ENCODE measurements at regions not wholly inside any gene's neighbourhood (a gene's known extent, or its start where the extent isn't known, plus 50 kb on each side); places are given as distances from the start of the nearest gene placed in this dataset.

DNA sequence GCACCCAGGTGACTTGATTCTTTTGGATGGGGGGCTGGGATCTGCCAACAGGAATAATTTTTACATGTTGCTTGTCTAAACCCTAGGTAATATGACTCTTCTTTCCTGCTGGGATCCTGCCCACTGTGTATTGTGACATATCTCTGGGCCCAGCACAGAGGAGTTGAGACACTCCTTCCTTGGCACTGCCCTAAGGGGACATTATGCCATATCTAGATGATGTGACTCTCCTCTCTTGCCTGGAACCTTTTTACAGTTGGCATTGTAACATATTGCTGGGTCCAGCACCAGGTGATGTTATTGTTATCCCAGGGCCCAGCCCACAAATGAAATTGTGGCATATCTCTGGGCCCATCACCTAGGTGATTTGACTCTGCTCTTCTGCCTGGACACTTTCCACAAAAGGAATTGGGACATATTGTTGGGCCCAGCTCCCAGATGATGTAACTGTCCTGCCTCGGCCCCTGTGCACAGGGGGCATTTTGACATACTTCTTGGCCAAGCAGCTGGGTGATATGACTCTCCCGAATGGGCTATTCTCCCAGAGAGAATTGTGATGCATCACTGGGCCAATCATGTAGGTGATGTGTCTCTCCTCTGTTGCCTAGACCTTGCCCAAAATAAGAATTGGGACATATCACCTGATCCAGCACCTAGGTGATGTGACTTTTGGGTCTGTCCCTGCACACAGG, 1837.7 kb downstream of the TP53TG3F start:
- no peak for DNase-seq

DNA sequence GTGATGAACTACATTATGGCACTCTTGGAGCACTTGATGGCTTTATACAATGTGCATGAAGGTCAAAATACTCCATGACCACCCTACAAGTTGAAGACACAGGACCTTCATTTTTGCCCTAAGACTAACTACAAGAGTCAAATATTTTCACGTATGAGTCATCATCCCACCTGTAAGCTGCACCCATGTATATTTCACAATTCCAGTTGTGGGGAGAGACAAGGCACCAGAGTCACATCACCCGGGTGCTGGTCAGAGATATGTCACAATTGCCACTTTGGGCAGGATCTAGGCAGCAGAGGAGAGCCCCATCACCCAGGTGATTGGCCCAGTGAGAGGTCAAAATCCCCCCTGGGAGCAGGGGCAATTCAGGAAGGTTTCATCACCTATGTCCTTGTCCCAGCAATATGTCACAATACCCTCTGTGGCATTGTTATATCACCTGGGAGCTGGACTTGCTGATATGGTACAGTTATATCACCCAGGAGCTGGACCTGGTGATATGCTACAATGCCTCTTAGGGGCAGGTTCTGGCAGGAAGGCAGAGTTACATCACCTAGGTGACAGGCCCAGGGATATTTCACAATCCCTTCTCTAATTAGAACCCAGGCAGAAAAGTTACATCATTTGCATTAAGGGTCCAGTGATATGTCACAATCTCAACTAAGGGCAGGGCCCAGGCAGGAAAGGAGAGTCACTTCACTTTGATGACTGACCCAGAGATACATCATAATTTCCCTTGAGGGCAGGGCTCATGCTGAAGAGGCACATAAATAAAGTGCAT, 1839.2 kb downstream of the TP53TG3F start:
- DNase-seq, result no peak

DNA sequence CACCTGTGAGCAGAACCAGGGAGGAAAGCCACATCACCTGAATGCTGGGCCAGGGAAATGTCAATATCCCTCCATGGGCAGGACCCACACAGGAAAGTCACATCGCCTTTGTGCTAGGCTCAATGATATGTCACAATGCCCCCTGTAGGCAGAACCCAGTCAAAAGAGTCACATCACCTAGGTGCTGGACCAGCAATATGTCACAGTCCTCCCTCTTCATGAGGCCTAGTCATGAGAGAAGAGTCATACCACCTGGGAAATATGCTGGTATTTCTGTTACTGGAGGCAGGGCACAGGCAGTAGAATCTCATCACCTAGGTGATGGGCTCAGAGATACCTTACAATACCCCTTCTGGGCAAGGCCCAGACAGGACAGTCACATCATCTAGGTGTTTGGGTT, 1843.4 kb downstream of the TP53TG3F start:
- DNase-seq, result no peak

DNA sequence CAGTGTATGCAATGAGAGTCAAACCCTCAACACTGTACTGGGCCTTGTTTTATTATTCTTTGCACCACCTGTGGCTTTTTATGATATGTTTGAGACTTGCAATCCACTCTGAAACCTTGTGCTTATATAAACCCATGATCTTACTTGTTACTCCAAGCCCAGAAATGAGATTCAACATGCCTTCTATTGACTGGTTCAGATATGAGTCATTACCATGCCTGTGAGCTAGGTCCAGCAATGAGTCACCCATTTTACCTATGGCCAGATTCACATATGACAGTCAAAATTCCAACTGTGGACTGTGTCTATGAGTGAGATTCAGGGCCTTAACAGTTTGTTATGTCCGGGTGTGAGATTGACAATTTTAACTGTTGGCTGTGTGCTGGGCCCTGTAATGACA, 1846.1 kb downstream of the TP53TG3F start:
- no peak for DNase-seq

DNA sequence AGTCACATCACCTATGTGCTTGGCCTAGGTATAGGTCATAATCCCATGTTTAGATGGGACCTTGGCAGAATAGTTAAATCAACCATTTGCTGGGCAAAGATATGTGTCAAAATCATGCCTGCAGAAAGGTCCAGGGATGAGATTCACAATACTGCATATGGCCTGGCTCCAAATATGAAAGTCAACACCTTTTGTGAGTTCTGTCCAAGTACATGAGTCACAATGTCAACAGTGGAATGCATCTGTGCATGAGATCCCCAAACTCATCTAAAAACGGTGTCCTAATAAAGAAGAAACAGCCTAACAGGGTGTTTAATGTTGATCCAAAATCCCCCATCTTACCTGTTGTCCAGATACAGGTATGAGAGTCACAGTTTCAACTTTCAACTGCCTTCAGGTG, 1847.5 kb downstream of the TP53TG3F start:
- no peak for DNase-seq

DNA sequence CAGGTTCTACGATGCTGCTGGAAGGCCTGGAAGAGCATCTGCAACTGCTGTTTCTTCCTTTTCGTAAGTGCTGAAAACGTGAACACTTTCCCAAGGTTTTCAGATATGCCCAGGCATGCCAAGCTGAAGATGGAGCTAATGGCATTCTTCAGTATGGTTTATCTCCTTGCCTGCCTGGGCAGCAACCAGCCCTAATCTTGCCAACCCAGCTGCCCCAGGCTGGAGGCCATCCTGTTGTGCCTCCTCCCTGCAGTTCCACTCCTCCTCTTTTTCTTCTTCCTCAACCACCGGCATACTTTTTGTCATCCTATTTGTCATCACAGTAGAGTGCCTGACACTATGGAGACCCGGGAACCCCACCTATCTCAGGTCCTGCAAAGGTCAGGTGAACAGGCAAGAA, 1849.3 kb downstream of the TP53TG3F start:
- DNase-seq, result no peak

DNA sequence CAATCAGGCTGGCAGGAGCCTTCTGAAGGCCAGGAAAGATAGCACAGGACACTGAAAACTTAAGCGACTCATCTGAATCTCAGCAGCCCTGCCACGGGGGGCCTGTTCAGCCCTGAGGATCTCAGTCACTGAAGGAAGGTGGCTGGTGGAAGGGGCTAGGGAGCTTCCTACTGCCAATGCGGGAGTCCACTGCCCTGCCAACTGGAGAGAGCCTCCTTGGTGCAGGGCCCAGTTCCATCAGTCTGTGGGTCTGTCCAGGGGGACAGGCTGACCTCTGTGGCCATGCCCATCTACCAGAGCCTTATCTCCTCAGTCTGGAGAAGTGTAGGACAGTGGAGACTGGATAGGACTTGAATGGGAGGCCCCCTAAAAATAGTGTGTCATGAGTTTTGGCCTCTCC, 1851.6 kb downstream of the TP53TG3F start:
- DNase-seq, result no peak

DNA sequence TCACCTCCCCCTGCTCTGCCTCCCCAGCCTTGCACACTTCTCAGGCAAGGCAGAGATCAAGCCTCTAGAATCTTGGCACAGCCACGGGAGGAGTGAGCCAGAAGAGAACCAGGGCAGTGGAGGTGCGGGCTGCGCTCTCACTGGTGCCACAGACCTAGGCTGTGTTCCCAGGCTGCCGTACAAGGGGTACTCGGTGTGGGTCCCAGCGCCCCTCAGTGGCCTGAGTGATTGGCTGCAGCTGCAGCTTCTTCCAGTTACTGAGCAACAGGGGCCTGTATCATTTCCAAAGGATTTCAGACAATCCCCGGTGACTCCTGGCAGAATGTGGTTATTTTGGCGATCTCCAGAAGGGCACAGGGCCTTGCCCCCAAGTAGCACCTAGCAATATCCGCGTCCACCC, 1852.1 kb downstream of the TP53TG3F start:
- DNase-seq, result no peak

DNA sequence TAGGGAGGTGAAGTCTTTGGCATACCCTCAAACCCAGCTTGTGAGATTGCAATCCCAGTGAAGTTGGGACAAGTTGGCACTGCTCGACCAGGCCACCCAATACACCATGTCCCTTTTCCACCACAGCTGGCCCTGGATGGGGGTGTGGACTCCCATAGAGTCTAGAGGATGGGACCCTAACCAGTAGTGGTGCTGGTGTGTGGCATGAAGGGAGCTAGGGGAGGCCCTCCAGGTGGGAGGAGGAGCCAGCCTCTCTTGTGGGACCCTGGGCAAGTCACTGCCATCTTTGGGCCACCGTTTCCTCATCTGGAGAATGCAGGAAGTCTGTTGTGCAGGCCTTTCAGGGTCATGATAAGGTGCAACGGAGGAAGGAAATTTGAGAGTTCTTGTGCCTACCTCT, 1854.9 kb downstream of the TP53TG3F start:
- DNase-seq, result no peak

DNA sequence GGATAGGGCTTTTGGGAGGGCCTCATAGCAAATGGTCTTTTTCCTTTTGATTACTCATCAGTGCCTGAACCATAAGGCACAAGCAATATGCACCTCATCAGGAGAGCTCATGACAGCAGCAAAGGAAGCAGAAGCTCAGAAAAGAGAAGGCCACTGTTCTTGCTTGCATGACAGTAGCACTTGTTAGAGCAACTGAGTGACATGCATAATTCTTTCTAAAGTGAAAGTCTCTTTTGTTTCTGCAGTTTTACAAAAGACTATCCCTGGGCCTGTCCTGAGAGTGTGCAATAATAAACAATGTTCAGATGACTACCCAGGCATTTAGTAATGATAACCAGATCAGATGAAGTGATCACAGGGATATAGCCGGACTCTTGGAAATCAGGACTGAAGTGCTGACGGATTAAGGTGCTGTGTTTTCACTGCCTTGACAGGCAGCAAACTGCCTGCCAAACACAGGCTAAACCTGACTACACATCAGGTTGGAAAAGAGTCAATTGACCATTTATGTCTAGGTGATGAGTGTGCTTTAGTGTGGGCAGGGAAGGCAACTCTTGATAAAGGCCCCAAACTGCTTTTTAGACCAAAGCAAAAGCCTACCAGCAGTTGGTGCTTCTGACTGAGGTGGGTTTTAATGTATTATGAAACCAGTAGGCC, 1860.3 kb downstream of the TP53TG3F start:
- DNase-seq, result no peak

DNA sequence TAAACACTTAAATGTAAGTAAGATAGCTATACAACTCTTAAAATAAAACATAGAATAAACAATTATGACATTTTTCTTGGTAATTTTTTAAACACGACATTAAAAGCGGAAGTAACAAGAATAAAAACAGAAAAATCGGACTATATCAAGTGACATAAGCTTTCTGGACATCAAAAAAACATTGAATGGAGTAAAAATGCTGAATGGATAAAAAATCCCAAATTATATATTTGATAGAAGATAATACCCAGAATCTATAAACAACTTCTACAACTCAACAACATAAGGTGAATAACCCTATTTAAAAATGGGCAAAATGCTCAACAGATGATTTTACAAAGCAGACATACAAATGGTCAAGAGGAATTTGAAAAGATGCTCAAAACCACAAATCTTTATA, 1866.5 kb downstream of the TP53TG3F start:
- DNase-seq, result no peak

DNA sequence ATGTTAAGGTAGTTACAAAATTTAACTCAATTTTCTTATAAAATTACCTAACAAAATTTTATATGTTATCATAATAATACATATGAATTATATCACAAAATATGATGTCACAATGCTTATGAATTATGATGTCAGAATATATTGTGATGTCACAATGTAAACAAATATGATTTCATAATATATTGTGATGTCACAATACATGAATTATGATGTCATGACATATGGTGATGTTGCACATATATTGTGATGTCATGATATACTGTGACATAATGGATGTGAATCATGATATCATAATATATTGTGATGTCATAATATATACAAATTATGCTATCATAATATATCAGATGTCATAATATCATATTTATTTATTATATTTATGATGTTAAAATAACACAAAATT, 1879.9 kb downstream of the TP53TG3F start:
- DNase-seq, result no peak

DNA sequence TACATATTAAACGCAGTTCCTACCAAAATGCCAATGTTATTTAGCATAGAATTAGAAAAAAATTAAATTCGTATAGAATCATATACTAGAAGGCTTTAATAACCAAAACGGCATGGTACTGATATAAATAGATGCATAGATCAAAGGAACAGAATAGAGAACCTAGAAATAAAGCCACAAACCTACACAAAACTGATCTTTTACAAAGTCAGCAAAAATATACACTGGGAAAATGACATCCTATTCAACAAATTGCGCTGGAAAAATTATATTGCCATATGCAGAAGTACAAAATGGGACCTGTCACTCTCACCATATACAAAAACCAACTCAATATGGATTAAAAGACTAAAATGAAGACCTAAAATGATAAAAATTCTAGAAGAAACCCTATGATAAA, 1882.6 kb downstream of the TP53TG3F start:
- no peak for DNase-seq

DNA sequence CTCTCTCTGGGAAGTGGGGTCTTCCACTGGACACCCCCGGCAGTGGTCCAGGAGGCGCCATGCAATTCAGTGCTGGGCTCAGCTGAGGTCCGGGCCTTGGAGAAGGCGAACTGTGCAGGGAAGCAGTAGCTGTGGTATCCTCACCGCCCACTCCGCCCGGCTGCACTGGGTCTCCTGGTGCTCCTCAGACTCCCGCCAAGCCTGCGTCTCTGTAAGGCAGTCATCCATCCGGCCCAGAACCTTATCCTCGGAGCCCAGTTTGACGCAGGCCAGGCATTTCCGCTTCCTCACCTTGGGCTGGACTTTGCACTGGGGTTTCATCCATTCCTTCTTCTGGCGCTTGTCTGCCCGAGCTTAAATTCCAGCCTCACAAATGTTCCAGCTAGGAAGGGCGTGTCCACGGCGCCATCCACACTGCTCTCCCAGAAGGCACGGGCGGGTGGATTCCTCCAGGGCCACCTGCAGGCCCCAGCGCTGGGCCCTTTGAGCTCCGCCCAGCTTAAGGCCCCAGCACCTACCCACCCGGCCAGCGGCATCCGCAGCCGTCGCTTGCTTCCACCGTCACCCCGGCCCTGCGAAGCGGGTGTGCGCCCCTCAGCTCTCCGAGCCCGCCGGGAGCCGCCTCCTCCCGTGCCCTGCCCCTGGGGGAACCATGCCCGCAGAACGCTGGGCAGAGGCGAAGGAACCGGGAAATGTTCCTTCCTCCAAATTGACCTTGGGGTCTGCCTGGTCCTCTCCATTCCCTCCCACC, 1884.8 kb downstream of the TP53TG3F start:
- no peak for DNase-seq

DNA sequence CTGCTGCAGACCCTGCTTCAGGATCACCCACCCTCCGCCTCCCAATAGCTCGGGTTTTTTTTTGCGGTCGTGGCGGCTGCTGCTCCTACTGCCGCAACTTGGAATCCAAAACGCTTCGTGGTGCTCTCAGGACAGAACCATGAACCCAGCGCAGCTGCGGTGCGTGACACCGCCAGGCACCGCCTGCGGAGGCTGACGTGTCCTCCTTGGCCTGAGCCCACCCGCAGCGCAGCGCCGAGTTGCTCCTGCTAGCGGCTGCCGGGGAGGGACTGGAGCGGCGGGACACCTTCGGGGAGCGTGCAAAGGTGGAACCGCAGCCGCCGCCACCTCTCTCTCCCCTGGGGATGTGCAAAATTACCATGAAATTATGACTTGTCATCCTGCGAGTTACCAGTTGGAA, 1893.0 kb downstream of the TP53TG3F start:
- DNase-seq, result no peak

DNA sequence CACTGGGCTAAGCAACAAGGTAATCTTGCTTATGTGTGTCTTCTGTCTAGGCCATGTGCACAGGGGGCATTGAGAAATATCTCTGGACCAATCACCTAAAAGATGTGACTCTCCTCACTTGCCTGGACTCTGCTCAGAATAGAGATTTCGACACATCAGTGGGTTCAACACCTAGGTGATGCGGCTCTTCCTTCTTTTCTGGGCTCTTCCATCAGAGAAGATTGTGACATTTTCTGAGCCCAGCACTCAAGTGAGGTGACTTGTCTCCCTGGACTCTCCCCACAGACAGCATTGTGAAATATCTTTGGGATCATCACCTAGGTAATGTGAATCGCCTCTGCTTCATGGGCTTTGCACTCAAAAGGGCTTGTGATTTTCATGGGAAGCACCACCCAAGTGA, 1904.1 kb downstream of the TP53TG3F start:
- no peak for DNase-seq

DNA sequence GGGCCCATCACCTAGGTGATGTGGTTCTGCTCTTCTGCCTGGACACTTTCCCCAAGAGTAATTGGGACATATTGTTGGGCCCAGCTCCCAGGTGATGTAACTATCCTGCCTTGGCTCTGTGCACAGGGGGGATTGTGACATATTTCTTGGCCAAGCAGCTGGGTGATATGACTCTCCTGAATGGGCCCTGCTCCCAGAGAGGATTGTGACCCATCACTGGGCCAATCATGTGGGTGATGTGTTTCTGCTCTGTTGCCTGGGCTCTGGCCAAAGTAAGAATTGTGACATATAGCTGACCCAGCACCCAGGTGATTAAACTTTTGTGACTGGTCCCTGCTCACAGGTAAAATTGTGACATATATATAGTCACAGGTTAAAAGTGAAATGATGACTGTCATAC, 1904.9 kb downstream of the TP53TG3F start:
- DNase-seq, result no peak

DNA sequence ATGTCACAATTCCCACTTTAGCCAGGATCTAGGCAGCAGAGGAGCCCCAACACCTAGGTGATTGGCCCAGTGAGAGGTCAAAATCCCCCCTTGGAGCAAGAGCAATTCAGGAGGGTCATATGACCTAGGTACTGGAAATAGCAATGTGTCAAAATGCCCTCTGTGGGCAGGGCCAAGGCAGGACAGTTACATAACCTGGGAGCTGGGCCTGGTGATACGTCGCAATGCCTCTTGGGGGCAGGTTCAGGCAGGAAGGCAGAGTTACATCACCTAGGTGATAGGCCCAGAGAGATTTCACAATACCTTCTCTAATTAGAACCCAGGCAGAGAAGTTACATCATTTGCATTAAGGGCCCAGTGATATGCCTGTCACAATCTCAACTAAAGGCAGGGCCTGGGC, 1906.3 kb downstream of the TP53TG3F start:
- no peak for DNase-seq

DNA sequence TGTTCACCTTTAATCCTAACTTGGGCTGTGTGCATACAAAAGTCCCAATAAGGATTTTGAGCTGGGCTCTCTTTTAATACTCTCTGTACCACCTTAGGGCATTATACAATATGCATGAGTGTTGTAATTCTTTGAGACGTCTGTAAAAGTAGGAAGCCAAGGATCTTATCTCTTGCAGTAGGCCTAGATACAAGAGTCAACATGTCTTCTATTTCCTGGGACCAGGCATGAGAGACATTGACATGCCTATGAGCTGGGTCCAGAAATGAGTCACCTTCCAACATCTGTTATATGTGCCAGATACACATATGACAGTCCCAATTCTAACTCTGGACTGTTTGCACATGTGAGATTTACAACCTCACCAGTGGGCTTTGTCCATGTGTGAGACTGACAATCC, 1911.2 kb downstream of the TP53TG3F start:
- no peak for DNase-seq

DNA sequence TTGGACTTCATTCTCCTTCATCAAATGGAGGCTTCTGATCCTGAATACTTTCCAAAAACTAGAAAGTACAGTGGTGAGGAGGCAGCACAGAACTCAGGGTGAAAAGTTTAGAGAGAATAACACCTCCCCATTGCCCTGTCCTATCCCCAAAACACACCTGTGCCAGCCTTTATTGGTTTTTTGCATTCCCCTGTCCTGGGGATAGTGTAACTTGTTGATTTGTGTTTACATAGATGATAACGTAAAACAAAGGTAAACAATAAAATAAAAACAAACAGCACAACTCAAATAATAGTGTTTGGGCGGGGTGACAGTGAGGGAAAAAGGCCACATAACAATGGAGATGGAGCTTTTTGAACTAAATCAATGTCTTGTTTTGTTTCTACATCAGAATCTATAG, 1917.7 kb downstream of the TP53TG3F start:
- DNase-seq, result no peak

DNA sequence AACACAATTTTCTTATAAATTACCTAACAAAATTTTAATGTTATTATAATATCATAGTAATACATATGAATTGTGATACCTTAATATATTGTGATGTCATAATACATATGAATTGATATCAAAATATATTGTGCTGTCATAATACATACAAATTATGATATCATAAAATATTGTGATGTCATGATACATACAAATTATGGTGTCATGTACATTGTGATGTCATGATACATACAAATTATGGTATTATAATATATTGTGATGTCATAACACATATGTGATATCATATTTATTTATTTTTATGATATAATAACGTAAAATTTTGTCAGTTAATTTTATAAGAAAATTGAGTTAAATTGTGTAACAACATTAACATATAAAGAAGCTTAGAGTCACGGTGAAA, 1927.2 kb downstream of the TP53TG3F start:
- DNase-seq, result no peak

DNA sequence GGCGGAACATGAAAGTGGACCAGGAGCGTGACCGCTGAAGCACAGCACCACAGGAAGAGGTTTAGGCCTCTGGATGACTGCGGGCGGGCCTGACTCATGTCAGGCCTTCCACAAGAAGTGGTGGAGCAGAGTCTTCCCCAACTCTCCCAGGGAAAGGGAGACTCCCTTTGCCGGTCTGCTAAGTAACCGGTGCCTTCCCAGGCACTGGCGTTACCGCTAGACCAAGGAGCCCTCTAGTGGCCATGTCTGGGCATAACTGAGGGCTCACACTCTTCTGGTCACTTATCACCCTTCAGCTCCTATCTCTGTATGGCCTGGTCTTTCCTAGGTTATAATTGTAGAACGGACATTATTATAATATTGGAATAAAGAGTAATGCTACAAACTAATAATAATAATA, 1931.9 kb downstream of the TP53TG3F start:
- DNase-seq, result peak; percentile 13

DNA sequence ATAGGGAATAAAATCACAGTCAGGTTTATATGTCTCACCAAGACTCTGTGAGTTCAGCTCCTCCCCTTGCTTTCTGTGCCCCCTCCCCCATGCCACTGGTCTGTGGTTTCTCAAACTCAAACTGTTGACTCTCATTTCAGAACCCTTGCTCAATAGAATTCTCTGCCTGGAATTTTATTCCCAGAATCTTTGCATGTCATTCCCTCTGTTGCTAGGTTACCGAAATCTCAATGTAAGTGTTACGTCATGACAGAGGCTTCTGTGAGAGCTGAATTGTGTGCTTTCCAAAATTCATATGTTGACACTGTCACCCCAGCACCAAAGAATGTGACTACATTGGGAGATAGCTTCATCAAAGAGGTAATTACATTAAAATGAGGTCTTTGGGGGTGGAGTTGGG, 1938.8 kb downstream of the TP53TG3F start:
- DNase-seq, result no peak

DNA sequence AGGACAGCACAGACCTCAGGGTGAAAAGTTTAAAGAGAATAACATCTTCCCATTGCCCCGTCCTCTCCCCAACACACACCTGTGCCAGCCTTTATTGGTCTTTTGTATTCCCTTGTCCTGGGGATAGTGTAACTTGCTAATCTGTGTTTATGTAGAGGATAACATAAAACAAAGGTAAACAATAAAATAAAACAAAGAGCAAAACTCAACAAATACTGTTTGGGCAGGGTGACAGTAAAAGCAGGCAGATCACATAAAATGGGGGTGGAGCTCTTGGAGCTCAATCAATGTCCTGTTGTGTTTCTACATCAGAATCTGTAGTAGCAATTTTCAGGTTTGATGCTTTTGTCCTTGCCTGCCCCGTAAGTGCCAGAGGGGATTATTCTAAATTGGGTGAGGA, 1939.7 kb downstream of the TP53TG3F start:
- no peak for DNase-seq

All from COR-L47 (cell line).